OCI-LY1 (cell line): ENCODE measurements at regions not wholly inside any gene's neighbourhood (a gene's known extent, or its start where the extent isn't known, plus 50 kb on each side); places are given as distances from the start of the nearest gene placed in this dataset.

ENCODE experiments used
- H2AFZ ChIP-seq: fragments of 200-600 bp; sonication (generic), shearing (Covaris generic); 2 replicates; pipeline ENCODE4 v1.6.0; 2014; ENCODE audit warnings: antibody characterized with exemption, mild to moderate bottlenecking, low read length
- H3F3A ChIP-seq: fragments of 200-600 bp; sonication (generic), shearing (Covaris generic); 2 replicates; pipeline ENCODE4 v1.6.0; 2014; ENCODE audit warnings: mild to moderate bottlenecking, antibody characterized with exemption, low read length, moderate library complexity; ENCODE audit not compliant: insufficient read depth
- H3K27ac ChIP-seq: fragments of 200-600 bp; sonication (generic); 2 replicates; pipeline ENCODE4 v1.5.1; 2014; ENCODE audit warnings: low read length, mixed run types, mild to moderate bottlenecking, low read depth; ENCODE audit not compliant: poor library complexity, severe bottlenecking
- H3K27me3 ChIP-seq: fragments of 200-600 bp; sonication (generic); 2 replicates; pipeline ENCODE4 v1.6.0; 2014; ENCODE audit warnings: antibody characterized with exemption, mild to moderate bottlenecking, low read length, moderate library complexity; ENCODE audit not compliant: insufficient read depth
- H3K36me3 ChIP-seq: fragments of 200-600 bp; sonication (generic); 2 replicates; pipeline ENCODE4 v1.6.1; 2014; ENCODE audit warnings: mild to moderate bottlenecking, antibody characterized with exemption, low read length, moderate library complexity, mixed read lengths; ENCODE audit not compliant: insufficient read depth
- H3K4me1 ChIP-seq: fragments of 200-600 bp; sonication (generic); 2 replicates; pipeline ENCODE4 v1.5.1; 2014; ENCODE audit warnings: mild to moderate bottlenecking, low read length, moderate library complexity; ENCODE audit not compliant: insufficient read depth, severe bottlenecking
- H3K4me2 ChIP-seq: fragments of 200-600 bp; sonication (generic), shearing (Covaris generic); 2 replicates; pipeline ENCODE4 v1.6.1; 2014; ENCODE audit warnings: low read length
- H3K4me3 ChIP-seq: fragments of 200-600 bp; sonication (generic); 2 replicates; pipeline ENCODE4 v1.5.1; 2014; ENCODE audit warnings: low read length, low read depth, mild to moderate bottlenecking, mixed read lengths; ENCODE audit not compliant: poor library complexity, severe bottlenecking
- H3K79me2 ChIP-seq: fragments of 200-600 bp; shearing (Covaris generic); 2 replicates; pipeline ENCODE4 v1.6.1; 2016; ENCODE audit warnings: mixed run types, low read length, mixed read lengths; ENCODE audit not compliant: insufficient read depth
- H3K9ac ChIP-seq: fragments of 200-600 bp; sonication (generic), shearing (Covaris generic); 2 replicates; pipeline ENCODE4 v1.6.1; 2014; ENCODE audit warnings: mild to moderate bottlenecking, low read length, mixed read lengths
- H3K9me2 ChIP-seq: fragments of 200-600 bp; sonication (generic), shearing (Covaris generic); 2 replicates; pipeline ENCODE4 v1.6.1; 2014; ENCODE audit warnings: low read depth, mild to moderate bottlenecking, low read length, mixed read lengths
- H3K9me3 ChIP-seq: fragments of 200-600 bp; shearing (Covaris generic); 2 replicates; pipeline ENCODE4 v1.6.1; 2014; ENCODE audit warnings: low read length, mixed read lengths
- H4K20me1 ChIP-seq: fragments of 200-600 bp; sonication (generic), shearing (Covaris generic); 2 replicates; pipeline ENCODE4 v1.6.0; 2016; ENCODE audit warnings: mild to moderate bottlenecking, low read length; ENCODE audit not compliant: insufficient read depth
- CTCF ChIP-seq: fragments of 200-600 bp; sonication (generic), shearing (Covaris generic); IDR thresholded peaks from 2 replicates; pipeline ENCODE4 v1.5.1; 2017; ENCODE audit warnings: mild to moderate bottlenecking, antibody characterized with exemption, low read length, moderate library complexity, mixed read lengths
- EZH2 ChIP-seq: fragments of 200-600 bp; sonication (generic), shearing (Covaris generic); IDR thresholded peaks from 2 replicates; pipeline ENCODE4 v1.8.0; 2017; ENCODE audit warnings: borderline replicate concordance, mixed run types, mild to moderate bottlenecking, antibody characterized with exemption, low read length, moderate library complexity, mixed read lengths

DNA sequence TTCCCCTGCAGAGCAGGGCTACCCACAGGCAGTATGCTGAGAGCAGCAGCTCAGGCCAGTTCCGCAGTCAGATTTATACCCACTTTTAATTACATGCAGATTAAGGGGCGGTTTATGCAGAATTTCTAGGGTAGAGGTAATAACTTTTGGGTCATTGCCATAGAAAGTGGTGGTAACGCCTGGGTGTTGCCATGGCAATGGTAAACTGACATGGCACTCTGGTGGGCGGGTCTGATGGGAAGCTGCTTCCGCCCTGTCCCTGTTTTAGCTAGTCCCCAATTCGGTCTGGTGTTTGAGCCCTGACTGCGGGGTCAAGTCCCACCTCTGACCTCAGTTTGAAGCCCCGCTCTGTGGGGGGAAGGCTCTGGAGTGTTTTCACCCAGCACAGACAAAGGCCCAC lies 141.1 kb upstream of the VSTM2B start:
- TF ChIP-seq CTCF, result no peak
- TF ChIP-seq EZH2, result no peak
- H3K27me3 ChIP-seq, result no peaks in the 10 kb centered on the region

DNA sequence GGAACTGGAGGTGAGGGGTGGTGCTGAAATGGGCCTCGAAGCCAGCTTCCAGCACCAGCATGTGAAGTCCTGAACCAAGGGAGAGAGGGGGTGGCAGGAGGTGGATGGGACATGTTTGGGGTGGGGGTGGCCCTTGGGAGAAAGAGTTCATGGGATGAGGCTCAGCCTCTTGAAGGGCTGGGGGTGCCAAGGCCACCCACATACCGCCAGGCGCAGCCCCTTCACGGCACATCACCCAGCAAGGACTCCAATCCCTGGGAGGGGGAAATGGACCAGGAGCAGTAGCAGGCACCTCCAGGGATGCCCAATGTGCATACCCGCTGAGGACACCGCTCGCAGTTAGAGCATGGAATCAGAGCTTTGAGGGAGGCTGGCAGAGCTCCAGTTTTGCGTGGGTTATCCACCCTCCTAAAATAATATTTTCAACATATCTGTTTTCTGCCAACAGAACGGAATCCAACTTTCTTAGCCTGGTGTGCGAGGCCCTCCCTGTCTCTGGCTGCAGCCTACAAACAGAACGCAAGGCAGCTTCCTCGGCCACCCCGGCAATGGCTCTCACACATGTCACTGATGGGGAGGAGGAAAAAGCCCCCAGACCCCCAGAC lies 140.5 kb upstream of the VSTM2B start:
- Histone ChIP-seq H3F3A (no peaks in the 10 kb centered on the region), H2AFZ (no peak overlapping the region), H3K36me3 (no peaks in the 10 kb centered on the region), H3K27ac (no peak overlapping the region), H3K4me1 (no peaks in the 10 kb centered on the region), H3K79me2 (no peaks in the 10 kb centered on the region), H3K4me3 (no peak overlapping the region), H4K20me1 (no peaks in the 10 kb centered on the region), H3K9me3 (no peaks in the 10 kb centered on the region), H3K27me3 (no peaks in the 10 kb centered on the region), H3K4me2 (no peak overlapping the region), H3K9ac (no peak overlapping the region), H3K9me2 (no peaks in the 10 kb centered on the region)
- no peak for TF ChIP-seq CTCF
- no peak for TF ChIP-seq EZH2

More for the DNA sequence above, 141.1 kb upstream of the VSTM2B start:
- Histone ChIP-seq H3K4me3 (no peak overlapping the region), H3F3A (no peaks in the 10 kb centered on the region), H3K9me3 (no peaks in the 10 kb centered on the region), H3K36me3 (no peaks in the 10 kb centered on the region), H3K27ac (no peak overlapping the region), H3K4me2 (no peak overlapping the region), H4K20me1 (no peaks in the 10 kb centered on the region), H3K9me2 (no peaks in the 10 kb centered on the region), H3K9ac (no peak overlapping the region), H2AFZ (no peak overlapping the region), H3K79me2 (no peaks in the 10 kb centered on the region), H3K4me1 (no peaks in the 10 kb centered on the region)

GRCh38 chr19:29386970-29387369 lies 138.8 kb upstream of the VSTM2B start:
- Histone ChIP-seq H3K9ac (no peak overlapping the region), H4K20me1 (no peaks in the 10 kb centered on the region), H3K9me2 (no peaks in the 10 kb centered on the region), H3K27ac (no peak overlapping the region), H3K4me2 (no peak overlapping the region), H3K36me3 (no peaks in the 10 kb centered on the region), H3F3A (no peaks in the 10 kb centered on the region), H2AFZ (no peak overlapping the region), H3K4me3 (no peak overlapping the region), H3K79me2 (no peaks in the 10 kb centered on the region), H3K9me3 (peaks cover 2% of the 10 kb centered on the region; the same call in 1 of the 2 replicates), H3K4me1 (no peaks in the 10 kb centered on the region), H3K27me3 (no peaks in the 10 kb centered on the region)
- TF ChIP-seq CTCF (no peak), EZH2 (no peak)
